H9 (cell line): ENCODE measurements at regions not wholly inside any gene's neighbourhood (a gene's known extent, or its start where the extent isn't known, plus 50 kb on each side); places are given as distances from the start of the nearest gene placed in this dataset.
A peak's percentile ranks its signal among the peaks of the same experiment; 100 is the strongest.

Source experiments
- DNase-seq: peaks from one replicate; pipeline ENCODE4 v3.0.0-alpha.2; 2017
- H2AFZ ChIP-seq: one replicate; pipeline ENCODE4 v1.6.1; 2013; ENCODE audit warnings: mild to moderate bottlenecking, low read length, control low read depth, moderate library complexity
- H2AK5ac ChIP-seq: 2 replicates; pipeline ENCODE4 v1.6.1; 2013; ENCODE audit warnings: low read length, control low read depth, mixed read lengths; ENCODE audit not compliant: insufficient read length
- H2BK120ac ChIP-seq: one replicate; pipeline ENCODE4 v1.6.1; 2013; ENCODE audit warnings: low read depth, mild to moderate bottlenecking, low read length, control low read depth, inconsistent platforms; ENCODE audit not compliant: poor library complexity, severe bottlenecking
- H2BK12ac ChIP-seq: 2 replicates; pipeline ENCODE4 v1.6.1; 2013; ENCODE audit warnings: low read length, control low read depth, mixed read lengths, low read depth; ENCODE audit not compliant: insufficient read length
- H2BK15ac ChIP-seq: 2 replicates; pipeline ENCODE4 v1.6.1; 2013; ENCODE audit warnings: low read depth, low read length, control low read depth
- H2BK20ac ChIP-seq: one replicate; pipeline ENCODE4 v1.6.1; 2013; ENCODE audit warnings: low read depth, mild to moderate bottlenecking, low read length, control low read depth, inconsistent platforms; ENCODE audit not compliant: poor library complexity, severe bottlenecking
- H2BK5ac ChIP-seq: 2 replicates; pipeline ENCODE4 v1.6.1; 2013; ENCODE audit warnings: low read length, control low read depth, mixed read lengths; ENCODE audit not compliant: insufficient read length
- H3K14ac ChIP-seq: 2 replicates; pipeline ENCODE4 v1.6.1; 2013; ENCODE audit warnings: low read length, control low read depth; ENCODE audit not compliant: insufficient read depth
- H3K18ac ChIP-seq: 2 replicates; pipeline ENCODE4 v1.6.1; 2013; ENCODE audit warnings: low read depth, mild to moderate bottlenecking, mixed read lengths, low read length, control low read depth; ENCODE audit not compliant: insufficient read length
- H3K23ac ChIP-seq: 2 replicates; pipeline ENCODE4 v1.6.1; 2013; ENCODE audit warnings: low read length, control low read depth, mixed read lengths, low read depth; ENCODE audit not compliant: insufficient read length
- H3K23me2 ChIP-seq: 2 replicates; pipeline ENCODE4 v1.6.1; 2013; ENCODE audit warnings: low read depth, mild to moderate bottlenecking, mixed read lengths, low read length, control low read depth; ENCODE audit not compliant: insufficient read length, poor library complexity, severe bottlenecking
- H3K27ac ChIP-seq: 2 replicates; pipeline ENCODE4 v1.5.1; 2013; ENCODE audit warnings: low read length, control low read depth, mixed read lengths, low read depth; ENCODE audit not compliant: insufficient read length
- H3K27me3 ChIP-seq: 2 replicates; pipeline ENCODE4 v1.6.1; 2013; ENCODE audit warnings: low read length, control low read depth, inconsistent platforms; ENCODE audit not compliant: insufficient read depth
- H3K4ac ChIP-seq: 2 replicates; pipeline ENCODE4 v1.6.1; 2013; ENCODE audit warnings: low read depth, mild to moderate bottlenecking, control low read depth, inconsistent platforms, low read length, moderate library complexity
- H3K4me1 ChIP-seq: 2 replicates; pipeline ENCODE4 v1.6.1; 2013; ENCODE audit warnings: low read length, control low read depth, inconsistent platforms; ENCODE audit not compliant: insufficient read depth
- H3K4me2 ChIP-seq: 2 replicates; pipeline ENCODE4 v1.6.1; 2013; ENCODE audit warnings: low read length, control low read depth, mixed read lengths; ENCODE audit not compliant: insufficient read length, insufficient read depth
- H3K56ac ChIP-seq: 2 replicates; pipeline ENCODE4 v1.6.1; 2013; ENCODE audit warnings: low read depth, mild to moderate bottlenecking, mixed read lengths, low read length, control low read depth; ENCODE audit not compliant: insufficient read length
- H3K79me1 ChIP-seq: 2 replicates; pipeline ENCODE4 v1.6.1; 2013; ENCODE audit warnings: low read depth, mild to moderate bottlenecking, moderate library complexity, low read length, control low read depth, inconsistent platforms; ENCODE audit not compliant: insufficient read depth, poor library complexity, severe bottlenecking
- H3K79me2 ChIP-seq: 2 replicates; pipeline ENCODE4 v1.6.1; 2013; ENCODE audit warnings: low read length, control low read depth, inconsistent platforms; ENCODE audit not compliant: insufficient read depth
- H3K9ac ChIP-seq: 2 replicates; pipeline ENCODE4 v1.6.1; 2013; ENCODE audit warnings: low read length, control low read depth, mixed read lengths; ENCODE audit not compliant: insufficient read length; ENCODE audit errors: extremely low read depth
- H3K9me3 ChIP-seq: one replicate; pipeline ENCODE4 v1.6.1; 2013; ENCODE audit warnings: low read depth, low read length, inconsistent platforms; ENCODE audit not compliant: control insufficient read depth
- H3T11ph ChIP-seq: one replicate; pipeline ENCODE4 v1.6.1; 2013; ENCODE audit warnings: mild to moderate bottlenecking, low read length, control low read depth, inconsistent platforms
- H4K20me1 ChIP-seq: one replicate; pipeline ENCODE4 v1.6.1; 2013; ENCODE audit not compliant: control insufficient read depth, insufficient read length, insufficient read depth
- H4K5ac ChIP-seq: 2 replicates; pipeline ENCODE4 v1.6.1; 2013; ENCODE audit warnings: low read depth, mild to moderate bottlenecking, mixed read lengths, low read length, control low read depth; ENCODE audit not compliant: insufficient read length
- H4K8ac ChIP-seq: replicated peaks from 2 replicates; pipeline ENCODE4 v1.6.1; 2013; ENCODE audit warnings: low read length, control low read depth, mixed read lengths, low read depth; ENCODE audit not compliant: insufficient read length
- H4K91ac ChIP-seq: 2 replicates; pipeline ENCODE4 v1.6.1; 2013; ENCODE audit warnings: low read depth, mild to moderate bottlenecking, moderate library complexity, mixed read lengths, low read length, control low read depth; ENCODE audit not compliant: insufficient read length
- H3K27ac Mint-ChIP-seq, 3 experiments: 2 replicates in 2 of 3; 3 replicates in 1 of 3; pipeline ENCODE4 v1.8.0; 2020 to 2021; ENCODE audit warnings: mixed read lengths in 3 of 3, mild to moderate bottlenecking in 1 of 3, moderate library complexity in 1 of 3
- H3K27me3 Mint-ChIP-seq: 2 replicates; pipeline ENCODE4 v1.8.0; 2021; ENCODE audit warnings: low read depth, mild to moderate bottlenecking, moderate library complexity, mixed read lengths
- H3K36me3 Mint-ChIP-seq, 3 experiments: 2 replicates in 2 of 3; 3 replicates in 1 of 3; pipeline ENCODE4 v1.8.0; 2020 to 2021; ENCODE audit warnings: low read depth in 3 of 3, mixed read lengths in 3 of 3; ENCODE audit not compliant: insufficient read depth in 1 of 3
- H3K4me1 Mint-ChIP-seq, 2 experiments: 2 replicates each; pipeline ENCODE4 v1.8.0; 2020; ENCODE audit warnings: mixed read lengths in 2 of 2
- H3K4me3 Mint-ChIP-seq, 2 experiments: 2 replicates in 1 of 2; 3 replicates in 1 of 2; pipeline ENCODE4 v1.8.0; 2020 to 2021; ENCODE audit warnings: mild to moderate bottlenecking in 2 of 2, mixed read lengths in 2 of 2, moderate library complexity in 1 of 2
- H3K9me3 Mint-ChIP-seq, 2 experiments: 2 replicates in 1 of 2; 3 replicates in 1 of 2; pipeline ENCODE4 v1.8.0; 2020; ENCODE audit warnings: mild to moderate bottlenecking in 2 of 2, mixed read lengths in 2 of 2, moderate library complexity in 1 of 2
- WGBS: extraction: QIAGEN DNeasy Blood & Tissue Kit; methylation state at CpG from one replicate; pipeline ENCODE4 v1.1.7; 2013; ENCODE audit warnings: missing lambda C conversion rate, low lambda C conversion rate, mixed read lengths; ENCODE audit not compliant: insufficient read length; ENCODE audit errors: extremely low coverage; 5-methylcytosine and 5-hydroxymethylcytosine counted together
- TF ChIP-seq, protein P1 (sequence below): fragments of 200-600 bp; sonication (generic); conservative IDR thresholded peaks from 3 replicates; pipeline ENCODE4 v1.8.0; 2021; ENCODE audit warnings: antibody characterized with exemption, mild to moderate bottlenecking

DNA sequence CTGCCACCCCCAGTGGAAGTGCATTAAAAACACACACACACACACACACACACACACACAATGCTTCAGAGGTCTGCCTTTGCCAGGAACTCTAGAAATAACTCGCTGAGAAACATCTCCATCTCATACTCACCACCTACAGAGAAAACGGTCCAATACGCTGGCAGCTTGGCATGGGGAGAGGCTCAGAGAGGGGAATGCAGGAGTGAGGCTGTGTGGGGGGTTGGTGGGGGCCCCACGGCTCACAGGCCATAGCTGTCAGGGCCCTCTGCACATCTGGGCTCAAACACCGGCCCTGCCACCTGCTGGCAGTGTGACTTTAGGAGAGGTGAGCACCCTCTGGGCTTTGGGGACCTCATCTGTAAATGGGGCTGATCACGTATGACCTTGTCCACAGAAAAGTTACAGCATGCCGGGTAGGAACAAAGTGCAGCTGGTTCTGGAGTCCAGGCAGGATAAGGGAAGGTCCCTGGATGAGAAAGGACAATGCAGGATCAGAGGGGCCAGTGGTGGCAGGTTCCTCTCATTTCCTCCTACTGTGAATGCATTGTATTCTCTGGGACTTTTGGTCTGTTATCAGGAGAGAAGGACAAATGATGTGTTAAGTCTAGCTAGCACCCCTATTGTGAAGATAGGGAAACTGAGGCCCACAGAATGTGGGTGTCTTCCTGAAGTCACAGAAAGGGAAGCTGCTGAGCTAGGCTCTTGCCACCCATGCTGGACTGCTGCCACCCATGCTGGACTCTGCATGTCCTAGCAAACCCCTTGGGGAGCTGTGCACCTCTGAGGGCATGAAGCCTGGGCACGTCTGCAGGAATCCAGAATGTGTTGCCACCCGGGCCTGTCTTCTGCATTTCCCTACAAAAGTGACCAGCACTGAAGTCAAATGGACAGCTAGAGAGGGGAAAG is 404.6 kb downstream of the RPS24 start:
- Histone ChIP-seq H3K56ac (no peak overlapping the region), H3K9me3 (no peaks in the 10 kb centered on the region), H3K4ac (no peak overlapping the region), H3K14ac (no peak overlapping the region), H3K27ac (no peak overlapping the region), H2AK5ac (no peak overlapping the region), H3K18ac (no peak overlapping the region), H3K9ac (no peak overlapping the region), H3K4me1 (no peaks in the 10 kb centered on the region), H3K4me2 (no peak overlapping the region), H3K79me1 (no peaks in the 10 kb centered on the region), H2BK5ac (no peak overlapping the region), H4K5ac (no peak overlapping the region), H4K91ac (no peak overlapping the region), H4K8ac (no peak overlapping the region), H3K27me3 (no peaks in the 10 kb centered on the region), H2AFZ (no peak overlapping the region), H4K20me1 (no peaks in the 10 kb centered on the region), H2BK120ac (no peak overlapping the region), H2BK12ac (no peak overlapping the region), H2BK15ac (no peak overlapping the region), H3K79me2 (no peaks in the 10 kb centered on the region), H3T11ph (no peak overlapping the region), H3K23ac (no peak overlapping the region), H3K23me2 (no peaks in the 10 kb centered on the region), H2BK20ac (no peak overlapping the region)
- Mint-ChIP-seq H3K27ac (peak overlapping the region in 1 of 3 experiments; percentile 40; a peak in 1 of 7 replicates), H3K27me3 (peaks cover 5% of the 10 kb centered on the region), H3K4me3 (no peak overlapping the region), H3K4me1 (peaks cover 11 to 19% of the 10 kb centered on the region in 2 experiments), H3K36me3 (no peaks in the 10 kb centered on the region; a peak in 1 of 7 replicates), H3K9me3 (no peaks in the 10 kb centered on the region)
- TF ChIP-seq, protein P1, sequence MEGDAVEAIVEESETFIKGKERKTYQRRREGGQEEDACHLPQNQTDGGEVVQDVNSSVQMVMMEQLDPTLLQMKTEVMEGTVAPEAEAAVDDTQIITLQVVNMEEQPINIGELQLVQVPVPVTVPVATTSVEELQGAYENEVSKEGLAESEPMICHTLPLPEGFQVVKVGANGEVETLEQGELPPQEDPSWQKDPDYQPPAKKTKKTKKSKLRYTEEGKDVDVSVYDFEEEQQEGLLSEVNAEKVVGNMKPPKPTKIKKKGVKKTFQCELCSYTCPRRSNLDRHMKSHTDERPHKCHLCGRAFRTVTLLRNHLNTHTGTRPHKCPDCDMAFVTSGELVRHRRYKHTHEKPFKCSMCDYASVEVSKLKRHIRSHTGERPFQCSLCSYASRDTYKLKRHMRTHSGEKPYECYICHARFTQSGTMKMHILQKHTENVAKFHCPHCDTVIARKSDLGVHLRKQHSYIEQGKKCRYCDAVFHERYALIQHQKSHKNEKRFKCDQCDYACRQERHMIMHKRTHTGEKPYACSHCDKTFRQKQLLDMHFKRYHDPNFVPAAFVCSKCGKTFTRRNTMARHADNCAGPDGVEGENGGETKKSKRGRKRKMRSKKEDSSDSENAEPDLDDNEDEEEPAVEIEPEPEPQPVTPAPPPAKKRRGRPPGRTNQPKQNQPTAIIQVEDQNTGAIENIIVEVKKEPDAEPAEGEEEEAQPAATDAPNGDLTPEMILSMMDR, result 0 out of 3 replicates have a peak, but pooled peaks have one; percentile 24
- no CpG with 5 or more reads among the region's 9 CpGs for WGBS
- DNase-seq, result no peak
